Heart left ventricle (tissue), 16 donors: ENCODE measurements at regions not wholly inside any gene's neighbourhood (a gene's known extent, or its start where the extent isn't known, plus 50 kb on each side); places are given as distances from the start of the nearest gene placed in this dataset.

ENCODE experiments used
- ATAC-seq, 4 donors: fragments of 200-7000 bp; cut with Tn5 transposase; one replicate each; pipeline ENCODE4 v1.9.1; 2020 to 2022; ENCODE audit warnings: moderate library complexity in 4 of 4, mild to moderate bottlenecking in 3 of 4, moderate number of reproducible peaks in 1 of 4
- DNase-seq, 5 donors: peaks; one replicate each; pipeline ENCODE4 v3.0.0-alpha.2; 2020
- H3K27ac ChIP-seq, 12 donors: fragments of 200-600 bp; sonication (generic) in 4 of 12; one replicate each; pipeline versions ENCODE4 v1.5.0 to v1.8.0; 2016 to 2022; ENCODE audit warnings: mild to moderate bottlenecking in 2 of 12
- H3K27me3 ChIP-seq, 9 donors: fragments of 200-600 bp; sonication (generic) in 2 of 9; one replicate each; pipeline versions ENCODE4 v1.5.1 to v1.8.0; 2016 to 2022; ENCODE audit warnings: mild to moderate bottlenecking in 3 of 9
- H3K36me3 ChIP-seq, 9 donors: fragments of 200-600 bp; sonication (generic) in 2 of 9; one replicate each; pipeline versions ENCODE4 v1.5.0 to v1.8.0; 2018 to 2022; ENCODE audit warnings: mild to moderate bottlenecking in 2 of 9
- H3K4me1 ChIP-seq, 12 donors: fragments of 200-600 bp; sonication (generic) in 4 of 12; one replicate each; pipeline versions ENCODE4 v1.5.0 to v1.8.0; 2016 to 2022; ENCODE audit warnings: mild to moderate bottlenecking in 3 of 12
- H3K4me3 ChIP-seq, 12 donors: fragments of 200-600 bp; sonication (generic) in 4 of 12; one replicate each; pipeline versions ENCODE4 v1.5.0 to v1.8.0; 2017 to 2022; ENCODE audit warnings: mild to moderate bottlenecking in 9 of 12, moderate library complexity in 4 of 12
- H3K9me3 ChIP-seq, 12 donors: fragments of 200-600 bp; sonication (generic) in 4 of 12; one replicate each; pipeline versions ENCODE4 v1.5.0 to v1.8.0; 2016 to 2022; ENCODE audit warnings: mild to moderate bottlenecking in 1 of 12
- POLR2A ChIP-seq, 2 donors: fragments of 450-650 bp; IDR thresholded peaks; one replicate each; pipeline ENCODE4 v1.6.1; 2017; ENCODE audit warnings: antibody characterized with exemption in 2 of 2, mild to moderate bottlenecking in 2 of 2, moderate library complexity in 2 of 2
- WGBS, 4 donors: extraction: QIAGEN DNeasy Blood & Tissue Kit in 2 of 4; methylation state at CpG; one replicate each; pipeline versions ENCODE4 v1.1.5 to v1.1.7; 2013 to 2018; 5-methylcytosine and 5-hydroxymethylcytosine counted together
- intact Hi-C, 10 donors: fragments of 100-400 bp; cut with DNase I; formaldehyde crosslinking; loops; one replicate each; pipeline versions ENCODE4 v1.11.1 to v1.14.2; 2022
- TF ChIP-seq, protein P1 (sequence below), 12 donors: fragments of 200-600 bp; sonication (generic) in 4 of 12; IDR thresholded peaks; one replicate each; pipeline versions ENCODE4 v1.5.0 to v1.8.0; 2018 to 2022; ENCODE audit warnings: antibody characterized with exemption in 12 of 12, mild to moderate bottlenecking in 5 of 12
- donor health status: ischemic (EF 13 %, LVEDD 7.1; RV severe dilation, severe dysfunction).
- donor health status: healthy with polysubstance abuse.
- donor health status: DM: no; HTN: yes; CAD: no.
- donor health status: DM: no; HTN: no; CAD: no.
- donor health status: ischemic (EF 25% LVEDD 6.9; RV normal size, moderate dysfunction).
- donor health status: ischemic (EF 25% LVEDD 5.7; RV mildly dilated, moderate dysfunction).
- donor health status: healthy.
- donor health status: DM: yes; HTN: yes; CAD: no.
- donor health status: ischemic (EF 35%, LVEDD 5.7; RV mildly dilated, moderate dysfunction).
- donor health status: nonischemic (EF 11% LVEDD 7.7; RV severe dilation, severe dysfunction).
- donor health status: DM: yes; HTN: yes; CAD: no.
- donor health status: PGD.
- donor health status: ischemic (EF 29% LVEDD 5.4; RV normal size, mild dysfunction).
- donor health status: nonischemic (EF 23%, LVEDD 6.1; RV moderate dilation, normal function).

DNA sequence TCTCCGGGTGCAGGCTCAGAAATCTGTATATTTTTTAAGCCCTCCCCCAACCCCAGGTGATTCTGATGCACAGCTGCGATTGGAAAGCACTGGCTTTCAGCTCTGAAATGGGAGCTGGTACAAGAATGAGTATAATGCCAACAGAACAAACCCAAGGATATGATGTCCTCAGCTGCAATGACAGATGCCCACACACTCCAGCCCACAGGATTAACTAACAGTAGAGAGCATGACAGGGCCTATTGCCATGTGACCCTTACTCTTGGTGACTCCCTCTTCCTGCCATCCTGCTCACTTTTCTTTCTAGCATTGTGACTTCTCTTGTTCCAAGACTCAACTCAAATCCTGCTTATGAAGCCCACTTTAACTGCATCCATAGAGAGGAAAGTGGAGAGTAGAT is 174.5 kb downstream of the FGF18 start:
- ATAC-seq = no peak
- H3K4me3 ChIP-seq = no peak overlapping the region
- no peaks in the 10 kb centered on the region for H3K9me3 ChIP-seq
- no peaks in the 10 kb centered on the region for H3K36me3 ChIP-seq
- H3K4me1 ChIP-seq = peaks cover 0 to 17% (median 6%) of the 10 kb centered on the region in 12 donors
- intact Hi-C loops = no loop called here
- H3K27ac ChIP-seq = no peak overlapping the region
- TF ChIP-seq POLR2A (IDR thresholded peaks at IDR 0.05) = no peak
- TF ChIP-seq, protein P1, sequence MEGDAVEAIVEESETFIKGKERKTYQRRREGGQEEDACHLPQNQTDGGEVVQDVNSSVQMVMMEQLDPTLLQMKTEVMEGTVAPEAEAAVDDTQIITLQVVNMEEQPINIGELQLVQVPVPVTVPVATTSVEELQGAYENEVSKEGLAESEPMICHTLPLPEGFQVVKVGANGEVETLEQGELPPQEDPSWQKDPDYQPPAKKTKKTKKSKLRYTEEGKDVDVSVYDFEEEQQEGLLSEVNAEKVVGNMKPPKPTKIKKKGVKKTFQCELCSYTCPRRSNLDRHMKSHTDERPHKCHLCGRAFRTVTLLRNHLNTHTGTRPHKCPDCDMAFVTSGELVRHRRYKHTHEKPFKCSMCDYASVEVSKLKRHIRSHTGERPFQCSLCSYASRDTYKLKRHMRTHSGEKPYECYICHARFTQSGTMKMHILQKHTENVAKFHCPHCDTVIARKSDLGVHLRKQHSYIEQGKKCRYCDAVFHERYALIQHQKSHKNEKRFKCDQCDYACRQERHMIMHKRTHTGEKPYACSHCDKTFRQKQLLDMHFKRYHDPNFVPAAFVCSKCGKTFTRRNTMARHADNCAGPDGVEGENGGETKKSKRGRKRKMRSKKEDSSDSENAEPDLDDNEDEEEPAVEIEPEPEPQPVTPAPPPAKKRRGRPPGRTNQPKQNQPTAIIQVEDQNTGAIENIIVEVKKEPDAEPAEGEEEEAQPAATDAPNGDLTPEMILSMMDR (IDR thresholded peaks at IDR 0.05) = no peak
- H3K27me3 ChIP-seq = no peaks in the 10 kb centered on the region
- WGBS, 4 donors = 90 to 97% (median 92%) methylated on average over 2 of the region's 2 CpGs
- peak in 1 of 5 donors; percentile 1 for DNase-seq

DNA sequence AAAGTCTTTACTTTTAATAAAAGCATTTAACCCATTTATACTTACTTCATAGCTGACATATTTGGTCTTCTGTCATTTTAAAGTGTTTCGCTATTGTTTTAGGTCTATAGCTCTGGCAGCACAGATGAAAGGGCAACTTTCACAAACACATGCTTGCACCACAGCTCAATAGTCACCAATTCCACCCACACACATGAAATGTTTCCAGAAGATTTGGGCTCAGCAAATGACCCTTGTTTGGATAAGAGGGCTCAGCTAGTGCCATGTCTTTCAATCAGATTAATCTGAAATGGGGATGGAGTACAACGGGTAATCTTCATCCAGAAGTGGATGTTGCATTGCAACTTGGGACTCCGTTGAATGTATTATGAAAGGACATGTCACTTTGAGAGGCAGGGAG is 176.0 kb downstream of the FGF18 start:
- H3K4me1 ChIP-seq = peaks cover 0 to 23% (median 7%) of the 10 kb centered on the region in 12 donors
- 83 to 92% (median 86%) methylated on average over 3 of the region's 3 CpGs for WGBS, 4 donors
- DNase-seq (peak in 1 of 5 donors; percentile 6), ATAC-seq (no peak)
- H3K4me3 ChIP-seq = no peak overlapping the region
- no peaks in the 10 kb centered on the region for H3K27me3 ChIP-seq
- no peak overlapping the region for H3K27ac ChIP-seq
- H3K9me3 ChIP-seq = no peaks in the 10 kb centered on the region
- intact Hi-C loops = no loop called here
- TF ChIP-seq, protein P1 (IDR thresholded peaks at IDR 0.05) = no peak
- no peak for TF ChIP-seq POLR2A (IDR thresholded peaks at IDR 0.05)
- H3K36me3 ChIP-seq = no peaks in the 10 kb centered on the region

DNA sequence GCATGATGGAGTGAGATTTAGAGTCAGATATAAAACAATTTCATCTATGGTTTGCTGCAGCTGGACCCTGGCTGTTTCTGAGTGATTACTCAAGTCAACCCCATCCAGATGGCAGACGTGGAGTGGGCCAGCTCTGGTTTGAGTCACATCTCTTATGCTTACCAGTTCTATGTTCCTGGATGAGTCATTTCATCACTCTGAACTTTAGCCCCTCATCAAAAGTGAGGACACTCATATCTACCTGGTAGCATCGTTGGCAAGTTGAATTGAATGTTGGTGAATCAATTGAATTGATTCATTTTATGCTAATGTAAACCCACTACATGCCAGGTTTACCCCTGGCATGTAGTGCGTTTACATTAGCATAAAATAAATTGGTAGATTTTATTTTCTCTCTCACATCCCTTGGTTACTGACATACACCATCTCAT is 176.4 kb downstream of the FGF18 start:
- peak overlapping the region in 9 of 12 donors; percentile 42 to 71 (median 53) for H3K27ac ChIP-seq
- TF ChIP-seq, protein P1 (IDR thresholded peaks at IDR 0.05) = no peak
- TF ChIP-seq POLR2A (IDR thresholded peaks at IDR 0.05) = no peak
- peak in 2 of 4 donors; percentile 16 to 64 for ATAC-seq
- intact Hi-C loops = no loop called here
- no peaks in the 10 kb centered on the region for H3K9me3 ChIP-seq
- H3K27me3 ChIP-seq = no peaks in the 10 kb centered on the region
- no peaks in the 10 kb centered on the region for H3K36me3 ChIP-seq
- 61 to 71% (median 64%) methylated on average over 3 of the region's 3 CpGs for WGBS, 4 donors
- DNase-seq = peak in 2 of 5 donors; percentile 47 to 70
- no peak overlapping the region for H3K4me3 ChIP-seq
- peaks cover 0 to 23% (median 7%) of the 10 kb centered on the region in 12 donors for H3K4me1 ChIP-seq

DNA sequence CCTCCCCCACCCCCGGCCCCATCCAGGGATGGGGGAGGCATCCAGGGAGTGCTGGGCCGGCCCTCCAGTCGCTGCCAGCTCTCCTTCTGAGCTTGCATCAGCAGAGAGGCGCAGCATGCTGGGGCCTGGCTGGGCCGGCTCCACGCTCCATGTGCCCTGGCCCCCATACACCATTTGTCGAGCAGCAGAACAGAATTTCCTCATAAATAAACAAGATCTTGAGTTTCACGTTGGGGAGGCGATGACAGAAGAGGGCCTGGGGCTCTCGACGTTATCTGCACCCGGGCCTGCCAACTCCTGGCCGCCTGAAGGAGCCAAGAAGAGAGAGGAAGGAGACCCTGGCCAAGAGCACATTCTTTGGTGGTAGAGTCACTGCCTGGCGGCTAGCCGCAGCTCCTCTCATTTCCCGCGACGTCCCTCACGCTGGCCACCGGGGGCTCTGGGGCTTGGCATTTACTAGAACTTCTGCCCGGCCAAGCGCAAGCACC is 177.0 kb downstream of the FGF18 start:
- H3K4me3 ChIP-seq = no peak overlapping the region
- H3K4me1 ChIP-seq = peaks cover 0 to 23% (median 7%) of the 10 kb centered on the region in 12 donors
- peak; percentile 79 to 95 (median 94) for ATAC-seq
- H3K36me3 ChIP-seq = no peaks in the 10 kb centered on the region
- no peaks in the 10 kb centered on the region for H3K9me3 ChIP-seq
- DNase-seq = peak; percentile 79 to 90 (median 88)
- TF ChIP-seq POLR2A (IDR thresholded peaks at IDR 0.05) = no peak
- TF ChIP-seq, protein P1 (IDR thresholded peaks at IDR 0.05) = peak in 2 of 12 donors; percentile 11 to 15
- intact Hi-C loops = no loop called here
- WGBS, 4 donors = 12 to 18% (median 15%) methylated on average over 21 to 22 of the region's 22 CpGs
- no peaks in the 10 kb centered on the region for H3K27me3 ChIP-seq
- peak overlapping the region in 9 of 12 donors; percentile 42 to 71 (median 53) for H3K27ac ChIP-seq
